Hepatocyte (in vitro differentiated cells): ENCODE measurements at regions not wholly inside any gene's neighbourhood (a gene's known extent, or its start where the extent isn't known, plus 50 kb on each side); places are given as distances from the start of the nearest gene placed in this dataset.

Experiments
- CTCF ChIP-seq: fragments of 200-600 bp; sonication (generic); IDR thresholded peaks from 2 replicates; pipeline ENCODE4 v1.5.1; 2016; ENCODE audit warnings: antibody characterized with exemption, mild to moderate bottlenecking; ENCODE audit not compliant: poor library complexity
- EZH2 ChIP-seq: fragments of 200-600 bp; sonication (generic); IDR thresholded peaks from 2 replicates; pipeline ENCODE4 v1.6.1; 2016; ENCODE audit warnings: antibody characterized with exemption, mild to moderate bottlenecking, borderline replicate concordance

GRCh38 chr5:124816381-124816780 is 69.9 kb upstream of the ZNF608 start:
- TF ChIP-seq CTCF (no peak), EZH2 (no peak)
